D341Med (cell line): ENCODE measurements at regions not wholly inside any gene's neighbourhood (a gene's known extent, or its start where the extent isn't known, plus 50 kb on each side); places are given as distances from the start of the nearest gene placed in this dataset.
"Not testable (repeated sequence)": the region's sequence is repeated elsewhere in the genome, so short reads cannot be mapped to it uniquely, and the experiment has no call there.

Experiments
- DNase-seq: peaks from one replicate; pipeline ENCODE4 v3.0.0; 2012; ENCODE audit warnings: low spot score

DNA sequence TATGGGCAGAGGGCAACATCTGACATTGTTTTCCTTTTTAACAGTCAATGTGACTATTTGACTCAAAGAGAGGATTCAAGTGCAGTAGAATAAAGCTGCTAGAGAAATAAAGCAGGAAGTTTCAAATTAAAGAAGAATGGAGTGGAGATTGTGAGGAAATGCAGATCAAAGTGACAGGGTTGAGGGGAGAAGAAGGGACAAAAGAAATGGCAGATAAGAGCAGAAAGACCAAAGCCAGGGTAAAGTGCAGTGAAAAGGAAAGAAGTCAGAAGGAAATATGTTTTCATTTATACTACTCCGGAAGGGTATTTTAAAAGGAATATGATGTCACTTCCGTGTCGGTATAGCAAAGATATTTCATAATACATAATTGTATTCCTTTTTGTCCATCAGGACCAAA lies 297.5 kb upstream of the CRIM1 start:
- DNase-seq = no peak

DNA sequence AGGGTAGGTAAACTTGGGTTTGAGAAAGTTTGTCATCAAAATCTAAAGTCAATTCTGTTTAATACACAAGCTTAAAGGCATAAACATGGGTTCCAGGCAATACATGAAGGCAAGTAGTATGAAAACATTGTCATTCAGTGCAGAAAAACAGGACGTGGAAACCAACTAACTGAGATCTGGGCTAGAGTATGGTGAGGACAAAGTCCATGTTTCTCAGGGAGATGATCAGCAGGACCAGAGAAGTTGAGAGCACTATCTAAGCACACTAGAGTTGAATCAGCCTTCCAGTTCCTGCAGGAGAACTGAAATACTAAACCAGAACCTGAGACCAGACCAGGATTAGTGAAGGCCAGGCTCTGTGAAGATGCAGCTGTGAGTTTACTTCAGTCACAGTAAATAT lies 302.8 kb upstream of the CRIM1 start:
- no peak for DNase-seq

DNA sequence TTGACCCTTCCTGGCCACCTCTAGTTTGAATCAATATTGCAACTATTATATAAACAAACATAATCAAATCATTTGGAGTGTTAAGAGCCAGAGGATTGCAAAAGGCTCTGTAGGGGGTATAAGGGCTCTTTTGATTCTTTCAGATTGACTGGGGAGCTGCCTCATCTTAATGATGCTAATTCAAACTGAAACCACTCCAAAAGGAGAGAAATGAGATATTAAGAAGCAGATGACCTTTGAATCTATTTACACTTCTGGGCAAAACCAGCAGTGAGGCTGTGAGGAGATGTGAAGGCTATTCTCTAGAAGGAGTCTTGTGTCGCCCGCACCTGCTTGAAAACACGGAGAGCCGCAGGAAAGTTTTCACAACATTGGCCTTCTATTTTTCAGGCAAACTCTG lies 311.2 kb upstream of the CRIM1 start:
- DNase-seq = no peak

DNA sequence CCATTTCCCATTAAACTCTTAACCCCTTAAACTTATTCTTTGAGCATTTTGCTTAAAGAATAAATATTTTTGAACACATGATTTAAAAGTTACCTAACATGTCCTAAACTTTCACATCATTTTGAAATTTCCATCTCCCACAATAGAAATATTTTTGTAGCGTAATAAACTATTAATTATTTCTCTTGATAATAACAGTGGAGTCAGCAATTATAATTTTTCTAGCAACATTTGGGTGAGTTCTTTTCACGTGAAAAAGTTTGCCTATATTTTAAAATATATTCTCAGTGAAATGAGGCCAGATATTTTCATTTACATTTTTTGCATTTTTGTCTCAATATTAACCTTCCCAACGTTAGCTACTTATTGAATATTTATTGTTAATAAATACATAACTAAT lies 320.4 kb upstream of the CRIM1 start:
- no peak for DNase-seq

DNA sequence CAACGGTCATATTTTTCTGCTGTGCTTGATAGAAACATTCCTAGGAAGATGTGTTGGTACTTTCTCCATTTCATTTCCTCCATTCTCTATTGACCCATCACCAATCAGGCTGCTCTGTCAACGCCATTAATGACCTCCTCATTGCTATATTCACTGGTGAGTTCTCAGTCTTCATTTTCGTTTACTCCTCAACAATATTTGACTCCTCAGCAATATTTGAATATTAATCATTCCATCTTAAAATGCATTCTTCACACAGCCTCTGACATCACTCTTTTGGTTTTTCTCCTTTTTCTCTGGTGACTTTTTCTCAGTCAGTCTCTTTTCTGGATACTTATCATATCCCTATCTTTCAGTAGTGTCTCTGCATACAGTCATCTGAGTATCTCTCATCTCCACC lies 323.5 kb upstream of the CRIM1 start:
- DNase-seq = no peak

DNA sequence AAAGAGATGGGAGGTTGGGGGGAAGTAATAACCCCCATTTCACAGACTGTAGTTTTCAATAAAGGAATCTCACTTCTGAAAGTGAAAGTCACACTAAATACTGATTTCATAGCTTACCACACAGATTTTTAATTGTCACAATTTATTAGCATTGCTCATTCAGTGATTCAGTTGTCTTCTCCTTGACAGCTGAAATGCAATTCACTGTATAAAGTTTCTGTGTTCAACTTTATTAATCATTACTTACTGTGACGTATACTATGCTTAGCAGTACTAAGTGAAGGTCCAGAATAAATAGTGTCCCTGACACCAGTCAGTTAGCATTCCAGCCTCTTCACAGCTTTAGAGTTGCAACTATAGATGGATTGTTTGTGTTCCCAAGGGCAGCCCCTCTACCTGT lies 324.1 kb upstream of the CRIM1 start:
- DNase-seq = no peak

DNA sequence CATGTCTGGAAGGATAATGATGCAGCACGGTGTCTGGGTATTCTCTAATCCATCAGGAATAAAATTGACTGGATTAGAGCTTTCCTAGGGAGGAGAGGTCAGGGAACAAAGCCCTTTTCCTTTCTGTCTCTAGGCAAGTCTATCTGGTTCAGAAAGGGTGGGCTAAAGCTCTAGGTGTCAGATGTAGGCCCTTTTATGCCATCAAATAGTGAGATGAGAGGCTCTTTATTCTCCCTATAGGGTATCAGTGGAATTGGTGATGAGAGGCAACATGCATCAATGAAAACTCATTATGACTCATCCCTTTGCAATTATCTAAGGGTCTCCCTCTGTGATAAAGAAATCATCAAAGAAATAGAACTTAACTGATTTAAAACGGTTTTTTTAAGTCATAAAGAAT lies 328.0 kb upstream of the CRIM1 start:
- DNase-seq = no peak

DNA sequence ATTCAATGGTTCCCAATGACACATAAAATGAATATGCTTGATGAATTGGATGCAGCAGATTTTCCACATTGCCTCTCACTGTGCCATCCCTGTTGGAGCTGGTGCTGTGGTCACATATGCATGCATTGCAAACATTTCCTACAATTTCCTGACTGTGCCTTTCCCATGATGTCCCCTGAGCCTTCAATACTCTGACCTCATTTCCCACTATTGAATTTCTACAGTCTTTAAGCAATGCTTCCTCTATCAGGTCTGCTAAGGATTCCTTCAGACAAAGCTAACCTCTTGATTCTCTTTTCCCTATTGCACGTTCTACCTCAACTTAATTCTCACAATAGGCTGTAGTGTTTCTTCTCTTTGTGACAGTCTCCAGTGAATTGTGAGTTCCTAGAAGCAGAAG lies 342.5 kb upstream of the CRIM1 start:
- DNase-seq = no peak

DNA sequence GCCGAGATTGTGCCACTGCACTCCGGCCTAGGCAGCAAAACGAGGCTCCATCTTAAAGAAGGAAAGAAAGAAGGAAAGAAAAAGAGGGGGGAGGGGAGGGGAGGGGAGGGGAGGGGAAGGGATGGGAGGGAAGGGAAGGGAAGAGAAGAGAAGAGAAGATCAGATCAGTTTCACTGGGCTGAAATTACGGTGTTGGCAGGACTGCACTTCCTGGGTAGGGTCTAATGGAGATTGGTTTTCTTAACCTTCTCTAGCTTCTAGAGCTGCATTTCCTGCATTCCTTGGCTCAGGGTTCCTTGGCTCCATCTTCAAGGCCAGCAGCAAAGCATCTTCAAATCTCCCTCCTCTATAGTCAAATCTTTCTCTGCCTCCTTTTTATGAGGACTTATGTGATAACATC lies 349.1 kb upstream of the CRIM1 start:
- DNase-seq = no peak

DNA sequence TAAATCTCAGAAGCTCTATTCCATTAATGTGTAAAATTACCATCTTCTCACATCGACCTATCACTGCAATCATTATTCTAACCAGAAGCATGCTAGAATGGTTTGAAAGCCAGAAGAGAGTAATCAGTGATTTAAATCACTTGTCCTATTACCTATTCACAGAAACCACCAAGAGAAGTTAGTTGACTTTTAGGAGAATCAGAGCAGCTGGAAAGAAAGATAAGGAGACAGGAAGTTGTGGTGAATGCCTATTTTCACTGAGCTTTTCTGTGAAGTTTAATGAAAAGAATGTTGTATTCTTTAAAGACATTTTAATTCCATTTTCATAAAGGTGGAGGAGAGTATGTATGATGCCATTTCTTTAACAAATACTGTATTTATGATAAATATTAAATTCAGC lies 352.6 kb upstream of the CRIM1 start:
- no peak for DNase-seq

DNA sequence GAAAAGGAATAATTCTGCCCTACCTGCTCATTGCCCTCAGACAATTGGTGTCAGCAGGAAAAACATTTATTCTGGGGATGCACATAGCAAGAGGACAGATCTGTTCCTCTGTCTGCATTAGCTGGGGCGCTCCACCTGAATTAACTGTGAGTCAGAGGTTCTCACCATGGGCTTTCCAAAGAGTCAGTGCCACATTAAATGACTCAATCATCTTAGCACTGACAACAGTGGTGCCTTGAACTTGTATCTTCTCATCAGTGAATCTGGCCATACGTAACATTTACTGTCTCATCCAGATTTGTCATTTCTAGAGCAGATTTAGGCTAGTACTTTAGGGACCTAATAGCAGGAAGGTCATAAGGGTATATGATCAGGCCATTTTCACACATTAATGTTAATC lies 358.1 kb upstream of the CRIM1 start:
- no peak for DNase-seq

DNA sequence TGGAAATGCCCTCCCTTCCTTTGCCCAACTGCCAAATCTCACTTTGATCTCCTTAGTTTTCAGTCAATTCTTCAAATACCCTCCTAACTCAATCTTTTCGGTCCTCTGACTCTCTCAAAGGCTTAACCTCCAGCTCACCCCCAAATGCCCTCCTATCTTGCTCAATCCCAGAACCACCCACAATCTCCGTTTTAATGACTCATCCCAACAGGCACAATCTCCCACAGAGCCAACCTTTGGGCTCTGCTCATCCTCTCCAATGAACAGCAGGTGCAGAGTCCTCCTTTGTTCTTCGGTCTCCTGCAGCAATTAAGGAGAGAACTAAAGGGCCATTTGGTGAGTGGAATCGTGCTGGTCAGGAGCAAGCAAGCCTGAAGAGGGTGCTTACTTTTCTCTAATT lies 366.1 kb upstream of the CRIM1 start:
- no peak for DNase-seq

DNA sequence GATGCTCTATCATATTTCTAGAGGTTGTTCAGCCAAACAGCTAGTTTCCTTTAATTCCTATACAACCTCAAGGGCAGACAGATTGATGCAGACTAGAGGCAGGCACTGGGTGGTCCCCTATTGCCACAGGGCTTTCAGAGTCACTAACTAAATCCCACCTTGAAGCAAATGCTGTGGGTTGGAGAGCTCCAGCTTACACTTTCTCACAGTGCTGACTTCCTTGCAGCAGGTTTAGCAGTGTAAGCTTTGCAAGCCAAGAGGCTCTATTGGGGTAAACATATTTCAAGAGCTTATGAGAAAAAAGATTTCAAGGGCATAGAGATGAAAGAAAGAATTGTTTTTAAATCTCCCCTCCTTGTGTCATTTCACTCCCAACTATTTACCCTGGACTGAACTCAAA lies 366.5 kb upstream of the CRIM1 start:
- no peak for DNase-seq

DNA sequence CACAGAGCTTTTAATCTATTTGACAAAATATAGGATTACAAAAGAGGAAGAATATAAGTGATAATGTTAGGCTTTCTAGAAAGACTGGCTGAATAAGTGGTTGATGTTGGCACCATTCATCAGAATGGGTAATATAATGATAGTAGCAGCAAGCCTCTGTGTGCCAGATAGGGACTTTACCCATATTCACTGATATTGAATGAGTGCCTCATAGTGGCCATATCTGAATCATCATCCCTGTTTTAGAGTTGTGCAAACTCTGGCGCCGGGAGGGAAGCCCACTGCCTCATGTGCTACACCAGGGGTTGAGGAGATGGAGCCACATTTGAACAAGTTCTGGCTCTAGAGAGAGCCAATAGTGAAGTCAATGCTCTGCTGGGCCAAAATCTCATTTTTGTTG lies 368.7 kb upstream of the CRIM1 start:
- no peak for DNase-seq

DNA sequence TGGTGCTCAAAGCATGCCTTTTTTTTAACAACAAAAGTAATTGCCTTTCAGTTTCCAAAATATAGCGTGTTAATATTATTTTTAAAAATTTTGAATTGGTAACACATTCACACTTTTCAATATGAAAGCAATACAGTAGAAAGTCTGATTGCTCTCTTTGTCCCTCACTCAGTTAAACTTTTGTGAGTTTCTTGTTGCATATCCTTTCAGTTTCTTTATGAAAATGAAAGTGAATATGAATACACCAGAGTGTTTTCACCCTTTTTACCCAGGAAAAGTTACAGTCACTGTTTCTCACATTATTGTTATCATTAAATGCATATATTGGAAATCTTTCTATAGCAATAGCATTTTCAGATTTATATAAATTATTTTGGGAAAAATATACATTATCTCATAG lies 377.4 kb upstream of the CRIM1 start:
- DNase-seq = no peak

DNA sequence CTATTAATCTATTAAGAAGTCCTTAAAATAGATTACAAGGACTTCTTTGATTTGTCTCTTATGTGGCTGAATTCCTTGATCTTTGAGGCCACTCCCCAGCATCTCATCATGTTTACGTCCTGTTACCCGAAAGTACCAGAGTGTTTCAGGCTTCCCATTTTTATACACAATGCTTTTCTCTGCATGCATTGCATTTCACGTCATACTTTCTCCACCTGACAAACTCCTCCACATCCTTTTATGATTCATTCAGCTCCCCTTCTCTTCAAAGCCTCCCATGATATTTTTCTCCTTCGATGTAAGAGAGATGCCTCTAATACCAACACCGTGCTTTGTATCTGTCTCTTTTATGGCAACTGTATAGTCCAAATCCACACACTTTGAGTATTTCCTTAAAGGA lies 379.0 kb upstream of the CRIM1 start:
- no peak for DNase-seq

DNA sequence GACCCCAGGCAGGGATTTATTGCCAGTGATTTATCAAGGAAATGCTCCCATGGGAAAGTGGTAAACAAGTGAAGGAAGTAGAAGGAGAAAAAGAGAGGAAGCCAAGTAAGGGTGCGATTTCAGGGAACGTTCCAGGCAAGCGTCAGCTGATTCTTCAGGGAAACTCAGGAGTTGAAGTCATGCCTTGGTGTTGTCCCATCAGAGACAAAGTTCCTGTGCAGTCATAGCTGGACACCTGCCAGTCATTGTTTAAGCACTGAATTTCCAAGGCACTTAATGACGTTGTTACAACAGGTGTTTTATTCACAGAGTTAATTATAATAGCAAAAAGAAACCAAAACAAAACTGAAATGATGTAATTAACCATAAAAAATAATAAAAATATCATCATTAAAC lies 381.8 kb upstream of the CRIM1 start:
- no peak for DNase-seq

DNA sequence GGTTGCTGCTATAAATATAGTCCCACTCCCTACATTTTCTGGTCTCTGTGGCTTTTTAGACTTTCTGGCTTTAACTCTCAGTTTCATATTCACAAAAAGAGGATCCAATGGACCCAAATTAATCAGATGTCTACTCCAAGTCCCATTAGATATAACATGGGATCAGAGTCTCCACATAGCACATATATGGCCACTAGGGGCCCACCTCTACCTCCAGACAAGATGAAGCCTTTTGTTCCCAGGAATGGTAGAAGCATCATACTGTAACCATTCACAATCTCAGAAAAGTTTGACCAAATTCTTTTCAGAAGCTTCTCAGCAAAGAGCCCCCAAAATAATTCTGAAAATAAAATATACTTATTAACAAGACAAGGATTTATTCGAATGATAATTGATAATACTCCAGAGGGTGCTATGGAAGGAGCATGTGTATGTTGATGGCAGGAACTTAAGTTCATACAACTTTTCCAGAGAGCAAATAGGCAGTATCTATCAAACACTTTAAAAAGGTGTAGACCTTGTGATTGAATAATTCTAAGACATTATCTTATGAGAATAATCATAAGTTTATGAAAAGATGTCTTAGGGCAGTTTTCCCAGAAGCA lies 382.3 kb upstream of the CRIM1 start:
- peak; percentile 36 for DNase-seq

DNA sequence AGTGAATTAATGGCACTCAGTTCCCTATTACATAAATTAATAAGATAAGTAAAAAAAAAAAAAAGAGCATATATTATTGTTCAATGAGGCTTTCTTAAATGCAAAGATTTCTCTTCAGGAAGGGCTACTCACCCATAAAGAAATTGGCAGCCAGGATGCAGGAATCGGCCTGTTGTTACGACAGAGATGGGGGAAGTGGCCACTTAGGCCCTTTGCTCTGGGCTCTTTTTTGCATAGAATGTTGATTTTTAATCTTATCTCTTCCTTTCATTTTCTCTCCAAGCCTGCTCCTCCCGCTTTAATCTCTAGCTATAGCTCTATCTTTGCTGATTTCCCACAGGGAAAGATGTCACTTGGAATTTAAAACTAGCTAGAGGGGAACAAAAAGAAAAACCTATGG lies 391.8 kb upstream of the CRIM1 start:
- DNase-seq = no peak

DNA sequence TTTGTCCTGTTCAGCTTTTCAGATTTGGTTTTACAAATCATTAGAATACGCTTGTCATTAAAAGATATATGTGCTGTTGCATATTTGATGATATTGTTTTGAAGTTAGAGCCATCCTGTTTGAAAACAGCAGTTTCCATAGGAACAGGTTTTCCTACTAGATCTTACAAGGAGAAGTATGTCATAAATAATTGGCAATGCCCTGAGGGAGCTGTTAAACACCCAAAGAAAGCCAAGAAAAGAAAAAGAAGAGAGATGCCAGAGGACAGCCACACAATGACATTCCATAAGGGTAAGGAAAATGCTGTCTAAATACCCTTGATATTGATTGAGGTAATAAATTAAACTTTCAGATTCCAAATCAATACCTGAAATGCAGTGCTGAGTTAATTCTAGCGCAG lies 392.2 kb upstream of the CRIM1 start:
- DNase-seq = no peak

DNA sequence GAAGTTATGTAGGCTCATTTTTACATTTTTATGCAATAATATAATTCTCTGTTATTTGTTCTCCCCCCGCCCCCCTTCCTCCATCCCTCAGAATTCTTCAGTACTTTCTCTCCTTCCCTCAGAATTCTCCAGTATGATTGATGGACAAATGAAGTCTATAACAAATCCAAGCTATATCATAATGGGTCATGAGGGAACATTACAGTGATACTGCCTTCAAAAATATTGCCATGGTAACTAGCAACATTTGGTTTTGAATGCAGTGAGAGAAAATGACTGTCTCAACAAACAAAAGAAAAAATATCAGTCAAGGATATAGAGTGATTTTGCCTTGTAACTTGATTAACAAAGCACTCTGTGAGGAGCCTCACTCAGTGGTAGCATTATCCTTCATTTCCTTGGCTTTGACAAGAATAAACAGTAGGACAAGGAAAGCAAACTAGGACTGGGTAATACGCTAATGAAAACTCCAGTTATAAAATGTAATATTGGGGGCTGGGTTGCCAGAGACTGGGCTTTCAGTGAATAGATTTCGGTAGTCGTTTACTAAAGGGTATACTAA lies 392.9 kb upstream of the CRIM1 start:
- no peak for DNase-seq

DNA sequence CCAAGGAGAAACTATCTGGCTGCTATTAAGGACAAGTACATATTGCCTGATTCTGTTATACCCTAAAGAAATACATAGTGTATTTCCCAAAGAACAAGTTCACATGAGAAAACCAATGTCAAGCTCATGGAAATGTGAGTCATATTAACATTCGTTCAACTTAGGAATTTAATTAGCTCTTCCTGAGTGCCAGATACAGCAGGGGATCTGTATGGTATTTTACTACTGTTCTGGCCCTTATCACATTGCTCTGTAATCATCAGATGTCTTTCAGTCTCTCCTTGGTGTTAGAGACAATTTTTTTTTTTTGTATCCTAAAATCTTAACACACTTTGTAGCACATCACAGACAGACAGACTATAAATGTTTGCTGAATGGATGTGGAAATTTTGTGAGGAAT lies 395.0 kb upstream of the CRIM1 start:
- DNase-seq = no peak

DNA sequence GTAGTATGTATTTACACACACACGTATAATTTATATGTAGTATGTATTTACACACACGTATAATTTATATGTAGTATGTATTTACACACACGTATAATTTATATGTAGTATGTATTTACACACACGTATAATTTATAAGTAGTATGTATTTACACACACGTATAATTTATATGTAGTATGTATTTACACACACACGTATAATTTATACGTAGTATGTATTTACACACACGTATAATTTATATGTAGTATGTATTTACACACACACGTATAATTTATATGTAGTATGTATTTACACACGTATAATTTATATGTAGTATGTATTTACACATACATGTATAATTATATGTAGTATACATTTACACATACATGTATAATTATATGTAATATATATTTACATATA lies 398.5 kb upstream of the CRIM1 start:
- not testable (repeated sequence) for DNase-seq

DNA sequence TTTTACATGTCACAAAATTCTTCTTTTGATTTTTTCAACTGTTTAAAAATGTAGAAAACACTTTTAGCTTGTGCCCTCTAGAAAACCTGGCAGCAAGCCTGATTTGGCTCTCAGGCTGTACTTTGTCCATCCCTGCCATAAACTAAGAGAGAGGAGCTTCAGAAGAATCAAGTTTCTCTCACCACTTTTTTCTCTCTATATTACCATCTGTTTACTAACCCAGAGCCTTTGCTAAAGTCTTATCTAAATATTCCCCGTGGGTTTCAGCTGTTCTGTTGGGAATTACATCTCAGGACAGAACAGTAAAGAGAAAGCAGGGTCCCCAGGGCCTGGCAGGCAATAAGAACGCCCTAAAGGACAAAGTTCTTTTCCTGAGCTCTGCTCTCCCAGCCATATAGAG lies 409.1 kb upstream of the CRIM1 start:
- DNase-seq = no peak

DNA sequence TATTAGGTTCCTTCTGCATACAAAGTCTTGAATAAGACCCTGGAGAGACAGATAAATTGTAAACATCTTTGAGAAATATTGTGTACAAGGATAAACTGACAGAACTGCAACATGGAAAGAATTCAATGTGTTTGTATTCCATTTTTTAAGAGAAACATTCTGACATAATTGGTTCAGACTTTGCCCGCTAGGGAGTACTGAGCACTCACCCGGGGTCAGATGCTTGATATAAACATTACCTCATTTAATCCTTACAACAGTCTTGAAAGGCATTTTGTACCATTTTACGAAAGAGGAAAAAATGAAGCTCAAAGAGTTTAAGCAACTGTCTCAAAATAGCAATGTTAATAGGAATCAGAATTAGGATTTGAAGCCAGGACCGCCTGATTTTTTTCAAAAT lies 416.7 kb upstream of the CRIM1 start:
- no peak for DNase-seq
